A549 (cell line): ENCODE measurements at regions not wholly inside any gene's neighbourhood (a gene's known extent, or its start where the extent isn't known, plus 50 kb on each side); places are given as distances from the start of the nearest gene placed in this dataset.

Source experiments
- ATAC-seq, 2 experiments: fragments of 200-7000 bp in 1 of 2; fragments of >200 bp in 1 of 2; cut with Nextera tagmentation in 1 of 2; cut with Tn5 transposase in 1 of 2; 3 replicates each; pipeline versions ENCODE4 v1.8.0 to v1.9.1; 2018 to 2020; ENCODE audit warnings: mild to moderate bottlenecking in 1 of 2, moderate library complexity in 1 of 2
- CTCF ChIA-PET: fragments of 300-600 bp; sonication (Branson Sonifier 250); formaldehyde crosslinking; extraction: SDS; loops from one replicate; lab custom pipeline; 2021; ENCODE audit warnings: antibody characterized with exemption, inconsistent platforms; lab: Yijun Ruan, JAX
- POLR2A ChIA-PET: fragments of 350-600 bp; formaldehyde crosslinking; extraction: SDS; loops from one replicate; lab custom pipeline; 2021; ENCODE audit warnings: antibody characterized with exemption, inconsistent platforms; lab: Yijun Ruan, JAX
- DNase-seq, 2 experiments: peaks; one replicate each; pipeline versions ENCODE4 v3.0.0 to v3.0.0-alpha.2; 2011 to 2016; ENCODE audit warnings: low read depth in 1 of 2, low spot score in 1 of 2
- FAIRE-seq: peaks from 2 replicates; lab custom pipeline; 2011; peaks lifted over from hg19 to GRCh38; lab: Jason Lieb, UNC
- H3K27ac ChIP-seq, 2 experiments: fragments of >200 bp; sonication (Bioruptor Twin); formaldehyde crosslinking; 3 replicates each; pipeline ENCODE4 v1.5.1; 2016 to 2017
- H3K4me1 ChIP-seq: fragments of >200 bp; sonication (Bioruptor Twin); formaldehyde crosslinking; 3 replicates; pipeline ENCODE4 v1.6.1; 2016
- H3K4me2 ChIP-seq: fragments of >200 bp; sonication (Bioruptor Twin); formaldehyde crosslinking; 3 replicates; pipeline ENCODE4 v1.6.1; 2016
- H3K4me3 ChIP-seq: fragments of >200 bp; sonication (Bioruptor Twin); formaldehyde crosslinking; 3 replicates; pipeline ENCODE4 v1.5.1; 2016
- H3K9me3 ChIP-seq: fragments of >200 bp; sonication (Bioruptor Twin); formaldehyde crosslinking; 3 replicates; pipeline ENCODE4 v1.6.1; 2016
- ATOH8 ChIP-seq: fragments of 250-450 bp; sonication (Bioruptor Pico); IDR thresholded peaks from 2 replicates; pipeline ENCODE4 v1.5.0; 2020; ENCODE audit warnings: low read depth, mild to moderate bottlenecking, moderate library complexity
- BHLHE40 ChIP-seq: IDR thresholded peaks from 2 replicates; pipeline ENCODE4 v1.6.1; 2012; ENCODE audit warnings: low read depth, low read length, inconsistent platforms
- CBX8 ChIP-seq: fragments of 200-600 bp; sonication (generic); IDR thresholded peaks from 2 replicates; pipeline ENCODE4 v1.6.1; 2016
- EHMT2 ChIP-seq: fragments of 200-600 bp; sonication (generic); IDR thresholded peaks from 2 replicates; pipeline ENCODE4 v1.6.1; 2016; ENCODE audit warnings: antibody characterized with exemption, low read depth, mild to moderate bottlenecking, moderate library complexity
- EP300 ChIP-seq, 2 experiments: fragments of >200 bp; sonication (Bioruptor Twin); formaldehyde crosslinking; IDR thresholded peaks; 2 replicates in 1 of 2; 3 replicates in 1 of 2; pipeline ENCODE4 v1.6.1; 2016 to 2017
- ESRRA ChIP-seq: fragments of 150-350 bp; IDR thresholded peaks from 2 replicates; pipeline ENCODE4 v1.6.1; 2014; ENCODE audit warnings: mild to moderate bottlenecking, low read length, borderline replicate concordance
- FOSB ChIP-seq: fragments of 250-450 bp; sonication (Bioruptor Pico); IDR thresholded peaks from 2 replicates; pipeline ENCODE4 v1.5.0; 2020; ENCODE audit warnings: mild to moderate bottlenecking, moderate library complexity
- FOSL2 ChIP-seq, 2 experiments: fragments of 450-650 bp in 1 of 2; fragments of >200 bp in 1 of 2; sonication (Bioruptor Twin) in 1 of 2; formaldehyde crosslinking; IDR thresholded peaks; 2 replicates each; pipeline versions ENCODE4 v1.5.0 to v1.6.1; 2016 to 2020; ENCODE audit warnings: mild to moderate bottlenecking in 1 of 2, moderate library complexity in 1 of 2
- HMGXB4 ChIP-seq: fragments of 250-450 bp; sonication (Bioruptor Pico); IDR thresholded peaks from 2 replicates; pipeline ENCODE4 v1.5.0; 2021; ENCODE audit warnings: mild to moderate bottlenecking, moderate library complexity, borderline replicate concordance
- HOXB13 ChIP-seq: fragments of 250-450 bp; sonication (Bioruptor Pico); IDR thresholded peaks from 2 replicates; pipeline ENCODE4 v1.5.0; 2020; ENCODE audit warnings: low read depth, mild to moderate bottlenecking, moderate library complexity
- JUNB ChIP-seq: fragments of >200 bp; sonication (Bioruptor Twin); formaldehyde crosslinking; IDR thresholded peaks from 2 replicates; pipeline ENCODE4 v1.6.1; 2016
- NFE2L2 ChIP-seq: fragments of 150-350 bp; conservative IDR thresholded peaks from 2 replicates; pipeline ENCODE4 v1.6.1; 2014; ENCODE audit warnings: low read length
- NR3C1 ChIP-seq: fragments of >200 bp; sonication (Bioruptor Twin); formaldehyde crosslinking; IDR thresholded peaks from 3 replicates; pipeline ENCODE4 v1.6.1; 2017
- PHF8 ChIP-seq: fragments of 200-600 bp; sonication (generic); IDR thresholded peaks from 2 replicates; pipeline ENCODE4 v1.6.1; 2016; ENCODE audit warnings: low read depth, mild to moderate bottlenecking, antibody characterized with exemption, moderate library complexity, borderline replicate concordance
- POLR2A ChIP-seq: IDR thresholded peaks from 2 replicates; pipeline ENCODE4 v1.6.1; 2012; ENCODE audit warnings: mild to moderate bottlenecking, low read length
- RCOR1 ChIP-seq: fragments of 150-350 bp; IDR thresholded peaks from 2 replicates; pipeline ENCODE4 v1.6.1; 2014; ENCODE audit warnings: antibody characterized with exemption, low read length, low read depth
- REST ChIP-seq: fragments of 200-600 bp; sonication (generic); IDR thresholded peaks from 2 replicates; pipeline ENCODE4 v1.6.1; 2016; ENCODE audit warnings: antibody characterized with exemption, mild to moderate bottlenecking, moderate library complexity
- RFX5 ChIP-seq: fragments of 450-650 bp; IDR thresholded peaks from 2 replicates; pipeline ENCODE4 v1.7.1; 2014; ENCODE audit warnings: antibody characterized with exemption, mild to moderate bottlenecking, moderate library complexity
- RNF2 ChIP-seq: fragments of 200-600 bp; sonication (generic); IDR thresholded peaks from 2 replicates; pipeline ENCODE4 v1.6.1; 2016; ENCODE audit warnings: low read depth, mild to moderate bottlenecking, antibody characterized with exemption, moderate library complexity, borderline replicate concordance
- SMC3 ChIP-seq: fragments of >200 bp; sonication (Bioruptor Twin); formaldehyde crosslinking; IDR thresholded peaks from 3 replicates; pipeline ENCODE4 v1.6.1; 2018; ENCODE audit warnings: inconsistent platforms
- TFCP2L1 ChIP-seq: fragments of 250-450 bp; sonication (Bioruptor Pico); IDR thresholded peaks from 2 replicates; pipeline ENCODE4 v1.5.0; 2021; ENCODE audit warnings: mild to moderate bottlenecking
- ZFP36 ChIP-seq: fragments of 450-650 bp; IDR thresholded peaks from 2 replicates; pipeline ENCODE4 v1.6.1; 2014; ENCODE audit warnings: borderline replicate concordance; ENCODE audit not compliant: partially characterized antibody
- ZNF302 ChIP-seq: fragments of 250-450 bp; sonication (Bioruptor Pico); IDR thresholded peaks from 2 replicates; pipeline ENCODE4 v1.9.0; 2021; ENCODE audit warnings: inconsistent platforms, mild to moderate bottlenecking, moderate library complexity
- WGBS: methylation state at CpG from one replicate; pipeline ENCODE4 v1.1.6; 2017; ENCODE audit errors: missing lambda C conversion rate; 5-methylcytosine and 5-hydroxymethylcytosine counted together

GRCh38 chr2:129764376-129765325, 214.8 kb upstream of the RAB6C start:
- no peak for TF ChIP-seq TFCP2L1 (CRISPR knock-in tag)
- TF ChIP-seq FOSB: no peak
- no peak for TF ChIP-seq EP300 (IDR thresholded peaks at IDR 0.05)
- no peak for TF ChIP-seq SMC3
- no peak for TF ChIP-seq RFX5
- Histone ChIP-seq H3K4me3 (no peak overlapping the region), H3K4me2 (no peak overlapping the region), H3K27ac (no peak overlapping the region), H3K9me3 (no peaks in the 10 kb centered on the region), H3K4me1 (no peaks in the 10 kb centered on the region)
- CTCF ChIA-PET: no interaction called here
- peak in 1 of 2 experiments; percentile 35; a peak in 2 of 6 replicates for ATAC-seq
- no peak for FAIRE-seq
- POLR2A ChIA-PET: no interaction called here
- DNase-seq: no peak
- WGBS: 39% methylated on average over 16 of the region's 16 CpGs

- no peak overlapping the region for H3K4me3 ChIP-seq
- ChIA-PET POLR2A (no interaction called here), CTCF (no interaction called here)
- WGBS: 22% methylated on average over 4 of the region's 4 CpGs
- no peak overlapping the region for H3K27ac ChIP-seq
- no peaks in the 10 kb centered on the region for H3K9me3 ChIP-seq
- DNase-seq: no peak
- H3K4me1 ChIP-seq: no peaks in the 10 kb centered on the region
- no peak for ATAC-seq
- no peak for FAIRE-seq
- H3K4me2 ChIP-seq: no peak overlapping the region
- no peak for TF ChIP-seq JUNB
- no peak for TF ChIP-seq HMGXB4
- no peak for TF ChIP-seq NR3C1
- TF ChIP-seq EHMT2: no peak
- no peak for TF ChIP-seq HOXB13
- TF ChIP-seq REST: no peak
- TF ChIP-seq POLR2A: no peak
- no peak for TF ChIP-seq RNF2
- TF ChIP-seq ESRRA: no peak
- TF ChIP-seq NFE2L2: no peak
- no peak for TF ChIP-seq PHF8
- no peak for TF ChIP-seq BHLHE40
- no peak for TF ChIP-seq ZFP36
- TF ChIP-seq FOSB: no peak
- TF ChIP-seq EP300 (IDR thresholded peaks at IDR 0.05): no peak
- TF ChIP-seq ATOH8: no peak
- TF ChIP-seq CBX8: no peak
- TF ChIP-seq ZNF302 (CRISPR knock-in tag): no peak
- TF ChIP-seq RCOR1: no peak
- TF ChIP-seq FOSL2 (IDR thresholded peaks at IDR 0.05): no peak
- TF ChIP-seq FOSL2 (CRISPR knock-in tag; IDR thresholded peaks at IDR 0.05): no peak
- TF ChIP-seq, all 56 proteins: peak for 0
Observed at GRCh38 chr2:129765326-129765677, 214.2 kb upstream of the RAB6C start.
